ENCODE measurements at regions not wholly inside any gene's neighbourhood (a gene's known extent, or its start where the extent isn't known, plus 50 kb on each side); places are given as distances from the start of the nearest gene placed in this dataset.

DNA sequence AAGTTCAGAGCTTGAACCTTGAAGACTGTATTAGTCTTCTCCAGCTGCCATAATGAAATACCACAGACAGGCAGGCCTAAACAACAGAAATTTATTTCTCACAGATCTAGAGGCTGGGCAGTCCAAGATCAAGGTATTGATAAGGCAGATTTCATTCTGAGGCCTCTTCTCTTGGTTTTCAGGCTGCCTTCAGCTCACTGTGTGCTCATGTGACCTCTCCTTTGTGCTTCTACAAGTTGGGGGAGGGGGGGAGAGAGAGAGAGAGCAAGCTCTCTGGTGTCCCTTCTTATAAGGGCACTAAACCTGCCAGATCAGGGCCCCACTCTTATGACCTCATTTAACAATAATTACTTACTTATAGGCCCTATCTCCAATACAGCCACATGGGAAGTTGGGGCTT lies 102.6 kb upstream of the RSPO3 start:
- no peak overlapping the region for H3K4me3 ChIP-seq (ENCODE audit: low read depth, low read length)
- no peak for DNase-seq (ENCODE audit: low read depth)
- TF ChIP-seq, protein P1, sequence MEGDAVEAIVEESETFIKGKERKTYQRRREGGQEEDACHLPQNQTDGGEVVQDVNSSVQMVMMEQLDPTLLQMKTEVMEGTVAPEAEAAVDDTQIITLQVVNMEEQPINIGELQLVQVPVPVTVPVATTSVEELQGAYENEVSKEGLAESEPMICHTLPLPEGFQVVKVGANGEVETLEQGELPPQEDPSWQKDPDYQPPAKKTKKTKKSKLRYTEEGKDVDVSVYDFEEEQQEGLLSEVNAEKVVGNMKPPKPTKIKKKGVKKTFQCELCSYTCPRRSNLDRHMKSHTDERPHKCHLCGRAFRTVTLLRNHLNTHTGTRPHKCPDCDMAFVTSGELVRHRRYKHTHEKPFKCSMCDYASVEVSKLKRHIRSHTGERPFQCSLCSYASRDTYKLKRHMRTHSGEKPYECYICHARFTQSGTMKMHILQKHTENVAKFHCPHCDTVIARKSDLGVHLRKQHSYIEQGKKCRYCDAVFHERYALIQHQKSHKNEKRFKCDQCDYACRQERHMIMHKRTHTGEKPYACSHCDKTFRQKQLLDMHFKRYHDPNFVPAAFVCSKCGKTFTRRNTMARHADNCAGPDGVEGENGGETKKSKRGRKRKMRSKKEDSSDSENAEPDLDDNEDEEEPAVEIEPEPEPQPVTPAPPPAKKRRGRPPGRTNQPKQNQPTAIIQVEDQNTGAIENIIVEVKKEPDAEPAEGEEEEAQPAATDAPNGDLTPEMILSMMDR (IDR thresholded peaks at IDR 0.05; ENCODE audit: low read depth, low read length, missing control alignments), result no peak

DNA sequence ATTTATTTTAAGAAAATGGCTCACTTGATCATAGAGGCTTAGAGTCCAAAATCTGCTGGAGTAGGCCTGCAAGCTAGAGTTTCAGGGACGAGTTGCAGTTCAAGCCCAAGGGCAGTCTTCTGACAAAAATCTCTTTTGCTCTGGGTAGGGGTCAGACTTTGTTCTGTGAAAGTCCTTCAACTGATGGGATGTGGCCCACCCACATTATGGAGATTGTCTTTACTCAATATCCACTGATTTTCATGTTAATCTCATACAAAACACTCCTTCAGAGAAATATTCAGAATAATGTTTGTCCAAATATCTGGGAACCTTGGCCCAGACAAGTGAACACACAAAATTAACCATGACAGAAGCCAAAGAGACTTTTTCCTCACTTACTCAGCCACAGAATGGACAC lies 98.6 kb upstream of the RSPO3 start:
- TF ChIP-seq, protein P1 (IDR thresholded peaks at IDR 0.05; ENCODE audit: low read depth, low read length, missing control alignments), result no peak
- no peak for DNase-seq (ENCODE audit: low read depth)
- H3K4me3 ChIP-seq (ENCODE audit: low read depth, low read length), result no peak overlapping the region

DNA sequence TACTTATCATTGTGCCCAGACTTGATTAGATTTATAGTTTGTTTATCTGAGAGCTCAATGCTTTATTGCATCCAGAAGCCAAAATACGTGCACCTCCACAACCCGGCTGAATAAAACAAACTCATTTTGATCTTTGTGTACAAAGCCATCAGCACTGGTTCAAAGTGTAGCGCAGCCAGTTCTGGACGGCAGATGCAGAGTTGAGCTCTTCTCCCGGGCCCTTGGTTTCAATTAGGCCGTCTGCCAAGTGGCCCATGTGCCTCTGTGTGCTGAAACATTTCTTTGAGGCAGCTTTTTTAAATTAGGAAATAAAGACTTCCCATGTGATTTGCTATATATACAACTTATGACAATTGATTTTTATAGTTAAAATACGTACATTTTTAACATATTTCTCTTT lies 96.2 kb upstream of the RSPO3 start:
- H3K4me3 ChIP-seq (ENCODE audit: low read depth, low read length), result no peak overlapping the region
- TF ChIP-seq, protein P1 (IDR thresholded peaks at IDR 0.05; ENCODE audit: low read depth, low read length, missing control alignments), result no peak
- DNase-seq (ENCODE audit: low read depth), result no peak

DNA sequence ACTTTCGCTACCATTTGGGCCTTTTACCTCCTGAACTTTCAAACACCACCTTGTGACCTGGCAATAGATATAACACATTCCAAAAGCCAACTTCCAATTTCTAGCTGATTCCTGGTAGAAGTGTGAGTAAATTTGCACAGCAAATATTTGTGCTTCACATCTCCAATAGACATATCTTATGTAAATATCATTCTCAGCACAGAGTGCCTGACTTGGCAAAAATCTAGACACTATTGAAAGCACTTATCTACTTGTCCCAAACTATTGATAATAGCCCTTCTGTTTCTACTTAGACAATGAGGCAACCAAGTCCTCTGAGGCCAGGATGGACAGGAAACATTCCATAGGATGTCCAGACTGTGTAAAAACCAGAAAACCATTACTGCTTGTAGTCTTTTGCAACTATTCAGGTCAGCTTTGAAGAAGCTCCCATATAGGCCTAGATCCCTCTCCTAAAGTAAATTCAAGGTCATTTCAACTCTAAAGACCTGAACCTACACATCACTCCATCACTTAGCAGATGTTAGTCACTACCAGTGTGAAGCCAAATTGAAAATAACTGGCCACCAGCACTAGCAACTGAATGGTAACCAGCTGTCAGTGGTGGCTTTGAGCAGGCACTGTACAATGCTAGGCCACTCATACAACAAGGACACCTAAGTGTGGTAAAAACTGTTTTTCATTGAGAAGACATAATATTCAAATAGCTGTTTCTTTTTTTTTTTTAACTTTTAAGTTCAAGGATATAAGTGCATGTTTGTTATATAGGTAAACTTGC lies 95.3 kb upstream of the RSPO3 start:
- H3K4me3 ChIP-seq (ENCODE audit: low read depth, low read length), result no peak overlapping the region
- no peak for DNase-seq (ENCODE audit: low read depth)
- TF ChIP-seq, protein P1 (IDR thresholded peaks at IDR 0.05; ENCODE audit: low read depth, low read length, missing control alignments), result no peak

DNA sequence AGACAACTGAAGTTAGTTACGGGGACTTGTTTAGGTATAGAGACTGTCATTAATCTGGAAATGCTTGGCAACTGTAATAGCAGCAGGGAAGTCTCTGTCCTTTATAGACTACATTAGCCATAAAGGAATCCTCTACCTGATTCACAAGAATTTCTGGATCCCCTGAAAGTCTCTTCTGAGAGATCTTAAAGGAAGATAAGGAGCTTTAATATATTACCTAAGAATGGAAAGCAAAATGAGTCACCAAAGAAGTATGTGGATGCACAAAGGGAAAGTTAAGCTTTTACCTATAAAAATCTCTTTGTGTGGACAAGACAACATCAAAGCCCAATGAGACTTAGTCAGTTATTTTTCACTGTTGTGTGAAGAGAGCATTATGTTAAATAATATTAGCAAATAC lies 92.2 kb upstream of the RSPO3 start:
- TF ChIP-seq, protein P1 (IDR thresholded peaks at IDR 0.05; ENCODE audit: low read depth, low read length, missing control alignments), result no peak
- no peak for DNase-seq (ENCODE audit: low read depth)

DNA sequence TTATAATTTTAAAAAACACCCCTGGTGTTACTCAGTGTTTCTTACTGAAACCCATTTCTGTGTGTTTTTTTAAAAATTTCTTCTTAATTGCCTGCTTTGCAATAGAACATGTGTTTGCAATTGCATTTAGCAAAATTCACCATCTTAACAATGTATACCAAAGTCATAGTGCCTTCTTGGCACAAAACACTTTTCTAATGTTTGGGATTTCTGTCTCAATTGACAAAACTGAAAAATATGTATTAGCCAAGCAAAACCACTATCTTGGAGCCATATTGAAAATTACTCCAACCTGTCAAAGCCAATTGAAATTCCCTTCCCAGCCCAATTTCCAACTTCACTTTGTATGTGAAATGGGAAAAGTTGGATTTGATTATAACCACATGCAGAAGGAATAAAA lies 88.4 kb upstream of the RSPO3 start:
- TF ChIP-seq, protein P1 (IDR thresholded peaks at IDR 0.05; ENCODE audit: low read depth, low read length, missing control alignments), result no peak
- DNase-seq (ENCODE audit: low read depth), result no peak
- no peak overlapping the region for H3K4me3 ChIP-seq (ENCODE audit: low read depth, low read length)

More for the DNA sequence above, 92.2 kb upstream of the RSPO3 start:
- H3K4me3 ChIP-seq (ENCODE audit: low read depth, low read length), result no peak overlapping the region

DNA sequence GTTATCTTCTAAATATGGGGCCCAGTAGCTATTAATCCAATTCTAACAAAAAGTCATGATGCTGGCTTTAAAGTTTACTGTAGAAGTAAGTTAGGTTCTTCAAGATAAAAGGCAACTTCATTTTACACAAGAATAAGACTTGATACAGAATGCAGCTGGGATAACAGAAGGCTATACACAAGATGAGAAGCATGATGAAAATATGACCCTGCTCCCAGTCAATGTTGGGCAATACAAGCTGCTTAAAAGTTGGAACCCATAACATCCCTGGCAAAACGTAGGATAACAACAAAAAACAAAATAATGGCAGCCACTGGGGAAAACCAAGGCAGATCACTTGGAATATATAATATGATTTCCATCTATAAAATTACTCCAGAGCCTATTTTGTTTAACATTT lies 87.6 kb upstream of the RSPO3 start:
- TF ChIP-seq, protein P1 (IDR thresholded peaks at IDR 0.05; ENCODE audit: low read depth, low read length, missing control alignments), result no peak
- H3K4me3 ChIP-seq (ENCODE audit: low read depth, low read length), result no peak overlapping the region
- DNase-seq (ENCODE audit: low read depth), result no peak

Measured in GM12864 (cell line).